Upper lobe of left lung (tissue), 4 donors: ENCODE measurements at regions not wholly inside any gene's neighbourhood (a gene's known extent, or its start where the extent isn't known, plus 50 kb on each side); places are given as distances from the start of the nearest gene placed in this dataset.

ENCODE experiments used
- CTCF ChIP-seq, 6 experiments: fragments of 450-650 bp in 4 of 6; fragments of 200-600 bp in 2 of 6; sonication (generic) in 2 of 6; IDR thresholded peaks; one replicate each; pipeline ENCODE4 v1.5.1; 2016 to 2019; ENCODE audit warnings: antibody characterized with exemption in 6 of 6
- EP300 ChIP-seq, 4 donors: sonication (generic); formaldehyde crosslinking; IDR thresholded peaks; one replicate each; pipeline ENCODE4 v1.5.1; 2017; ENCODE audit warnings: antibody characterized with exemption in 4 of 4, control low read depth in 2 of 4
- POLR2A ChIP-seq, 4 donors: fragments of 450-650 bp; IDR thresholded peaks; one replicate each; pipeline ENCODE4 v1.5.1; 2016 to 2017; ENCODE audit warnings: antibody characterized with exemption in 4 of 4, mild to moderate bottlenecking in 2 of 4
- POLR2AphosphoS5 ChIP-seq, 2 donors: sonication (generic); formaldehyde crosslinking; IDR thresholded peaks; one replicate each; pipeline ENCODE4 v1.5.1; 2017; ENCODE audit warnings: antibody characterized with exemption in 2 of 2

- TF ChIP-seq POLR2A (IDR thresholded peaks at IDR 0.05) (no peak), CTCF (IDR thresholded peaks at IDR 0.05) (no peak), POLR2AphosphoS5 (IDR thresholded peaks at IDR 0.05) (no peak), EP300 (IDR thresholded peaks at IDR 0.05) (no peak)
Observed at GRCh38 chr9:87070336-87070735, 123.0 kb upstream of the GAS1 start.
